Right renal pelvis (tissue), 4 donors: ENCODE measurements at regions not wholly inside any gene's neighbourhood (a gene's known extent, or its start where the extent isn't known, plus 50 kb on each side); places are given as distances from the start of the nearest gene placed in this dataset.
A peak's percentile ranks its signal among the peaks of the same experiment; 100 is the strongest.

ENCODE experiments used
- DNase-seq, 4 donors: peaks; one replicate each; pipeline ENCODE4 v3.0.0-alpha.2; 2013; ENCODE audit warnings: low read depth in 4 of 4, low spot score in 3 of 4, missing footprints in 1 of 4

- DNase-seq = no peak
Measured at GRCh38 chr1:55380355-55380970, 165.3 kb upstream of the USP24 start.

GRCh38 chr1:55378582-55378981 lies 163.4 kb upstream of the USP24 start:
- DNase-seq = peak in 3 of 4 donors; percentile 32 to 48 (median 38)

- DNase-seq = no peak
Measured at GRCh38 chr1:55376897-55377296, 161.7 kb upstream of the USP24 start.

GRCh38 chr1:55375617-55376258 lies 160.6 kb upstream of the USP24 start:
- DNase-seq = peak in 3 of 4 donors; percentile 38 to 61 (median 42)

GRCh38 chr1:55374801-55375616 lies 159.8 kb upstream of the USP24 start:
- DNase-seq = no peak

GRCh38 chr1:55374216-55374615 lies 159.1 kb upstream of the USP24 start:
- no peak for DNase-seq

- no peak for DNase-seq
Measured at GRCh38 chr1:55369474-55369873, 154.3 kb upstream of the USP24 start.

GRCh38 chr1:55368698-55369097 lies 153.5 kb upstream of the USP24 start:
- no peak for DNase-seq

- no peak for DNase-seq
Measured at GRCh38 chr1:55367273-55367672, 152.1 kb upstream of the USP24 start.

GRCh38 chr1:55364216-55364615 lies 149.1 kb upstream of the USP24 start:
- no peak for DNase-seq

- DNase-seq = no peak
Measured at GRCh38 chr1:55363268-55363667, 148.1 kb upstream of the USP24 start.

GRCh38 chr1:55362558-55362957 lies 147.4 kb upstream of the USP24 start:
- DNase-seq = no peak

GRCh38 chr1:55359611-55360010 lies 144.4 kb upstream of the USP24 start:
- no peak for DNase-seq

GRCh38 chr1:55358581-55358980 lies 143.4 kb upstream of the USP24 start:
- no peak for DNase-seq

GRCh38 chr1:55355549-55355948 lies 140.4 kb upstream of the USP24 start:
- no peak for DNase-seq

- no peak for DNase-seq
Measured at GRCh38 chr1:55353707-55354620, 138.8 kb upstream of the USP24 start.

GRCh38 chr1:55352811-55353180 lies 137.6 kb upstream of the USP24 start:
- DNase-seq = no peak

- DNase-seq = no peak
Measured at GRCh38 chr1:55352080-55352810, 137.1 kb upstream of the USP24 start.

GRCh38 chr1:55348356-55348755 lies 133.2 kb upstream of the USP24 start:
- no peak for DNase-seq

GRCh38 chr1:55347866-55348265 lies 132.7 kb upstream of the USP24 start:
- DNase-seq = no peak
